Prostate gland (tissue), 2 donors: ENCODE measurements at regions not wholly inside any gene's neighbourhood (a gene's known extent, or its start where the extent isn't known, plus 50 kb on each side); places are given as distances from the start of the nearest gene placed in this dataset.

ENCODE experiments used
- DNase-seq: peaks from one replicate; pipeline ENCODE4 v3.0.0-alpha.2; 2019; ENCODE audit warnings: low spot score
- H3K27ac ChIP-seq, 2 donors: fragments of 200-600 bp; sonication (generic); 2 replicates each; pipeline ENCODE4 v1.5.1; 2017 to 2019
- H3K27me3 ChIP-seq: fragments of 200-600 bp; sonication (generic); replicated peaks from 2 replicates; pipeline ENCODE4 v1.5.1; 2019; ENCODE audit not compliant: insufficient read depth
- H3K36me3 ChIP-seq, 2 donors: fragments of 200-600 bp; sonication (generic); 1 replicate in 1 of 2; 2 replicates in 1 of 2; pipeline versions ENCODE4 v1.5.1 to v1.8.1; 2017 to 2019
- H3K4me1 ChIP-seq: fragments of 200-600 bp; sonication (generic); replicated peaks from 2 replicates; pipeline ENCODE4 v1.5.1; 2019
- H3K4me3 ChIP-seq, 2 donors: fragments of 200-600 bp; sonication (generic); 2 replicates each; pipeline ENCODE4 v1.5.1; 2017 to 2019
- H3K9me3 ChIP-seq: fragments of 200-600 bp; sonication (generic); 2 replicates; pipeline ENCODE4 v1.5.1; 2017
- POLR2A ChIP-seq: fragments of 450-650 bp; IDR thresholded peaks from one replicate; pipeline ENCODE4 v1.6.1; 2016; ENCODE audit warnings: antibody characterized with exemption, mild to moderate bottlenecking
- POLR2AphosphoS5 ChIP-seq: sonication (generic); formaldehyde crosslinking; IDR thresholded peaks from one replicate; pipeline ENCODE4 v1.6.1; 2017; ENCODE audit warnings: antibody characterized with exemption
- WGBS: methylation state at CpG from one replicate; pipeline ENCODE4 v1.1.5; 2018; 5-methylcytosine and 5-hydroxymethylcytosine counted together
- intact Hi-C: fragments of 100-400 bp; cut with DNase I; formaldehyde crosslinking; loops from one replicate; pipeline ENCODE4 v1.14.2; 2022
- TF ChIP-seq, protein P1 (sequence below), 4 experiments: fragments of 200-600 bp in 2 of 4; fragments of 450-650 bp in 2 of 4; sonication (generic) in 2 of 4; IDR thresholded peaks; 1 replicate in 3 of 4; 2 replicates in 1 of 4; pipeline ENCODE4 v1.5.1; 2016 to 2019; ENCODE audit warnings: antibody characterized with exemption in 4 of 4, mild to moderate bottlenecking in 2 of 4, moderate library complexity in 2 of 4

DNA sequence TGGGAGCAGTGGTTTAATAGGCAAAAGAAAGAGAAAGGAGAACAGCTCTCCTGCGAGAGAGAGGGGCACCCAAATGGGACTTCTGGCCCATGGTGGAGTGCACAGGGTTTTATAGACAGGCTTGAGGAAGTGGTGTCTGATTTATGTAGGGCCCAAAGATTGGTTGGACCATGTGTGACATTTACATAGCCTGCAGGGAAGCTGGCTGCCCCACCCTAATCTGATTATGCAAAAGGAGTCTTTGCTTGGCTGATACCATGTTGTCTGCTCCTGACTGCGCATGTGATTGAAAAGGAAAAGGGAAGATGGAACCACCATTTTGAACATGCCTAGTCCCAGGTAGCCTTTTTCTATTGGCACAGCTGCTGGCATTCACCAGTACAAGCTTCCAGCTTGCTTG, 100.0 kb upstream of the DIPK2B start:
- TF ChIP-seq, protein P1, sequence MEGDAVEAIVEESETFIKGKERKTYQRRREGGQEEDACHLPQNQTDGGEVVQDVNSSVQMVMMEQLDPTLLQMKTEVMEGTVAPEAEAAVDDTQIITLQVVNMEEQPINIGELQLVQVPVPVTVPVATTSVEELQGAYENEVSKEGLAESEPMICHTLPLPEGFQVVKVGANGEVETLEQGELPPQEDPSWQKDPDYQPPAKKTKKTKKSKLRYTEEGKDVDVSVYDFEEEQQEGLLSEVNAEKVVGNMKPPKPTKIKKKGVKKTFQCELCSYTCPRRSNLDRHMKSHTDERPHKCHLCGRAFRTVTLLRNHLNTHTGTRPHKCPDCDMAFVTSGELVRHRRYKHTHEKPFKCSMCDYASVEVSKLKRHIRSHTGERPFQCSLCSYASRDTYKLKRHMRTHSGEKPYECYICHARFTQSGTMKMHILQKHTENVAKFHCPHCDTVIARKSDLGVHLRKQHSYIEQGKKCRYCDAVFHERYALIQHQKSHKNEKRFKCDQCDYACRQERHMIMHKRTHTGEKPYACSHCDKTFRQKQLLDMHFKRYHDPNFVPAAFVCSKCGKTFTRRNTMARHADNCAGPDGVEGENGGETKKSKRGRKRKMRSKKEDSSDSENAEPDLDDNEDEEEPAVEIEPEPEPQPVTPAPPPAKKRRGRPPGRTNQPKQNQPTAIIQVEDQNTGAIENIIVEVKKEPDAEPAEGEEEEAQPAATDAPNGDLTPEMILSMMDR (IDR thresholded peaks at IDR 0.05) = no peak
- TF ChIP-seq POLR2AphosphoS5 (no peak), POLR2A (no peak)
- H3K4me3 ChIP-seq = no peak overlapping the region
- no peak for DNase-seq
- H3K27ac ChIP-seq = no peak overlapping the region
- no peaks in the 10 kb centered on the region for H3K27me3 ChIP-seq
- no peaks in the 10 kb centered on the region for H3K9me3 ChIP-seq
- WGBS = 96% methylated on average over 2 of the region's 2 CpGs
- intact Hi-C loops = no loop called here
- H3K4me1 ChIP-seq = no peaks in the 10 kb centered on the region
- H3K36me3 ChIP-seq = no peaks in the 10 kb centered on the region

DNA sequence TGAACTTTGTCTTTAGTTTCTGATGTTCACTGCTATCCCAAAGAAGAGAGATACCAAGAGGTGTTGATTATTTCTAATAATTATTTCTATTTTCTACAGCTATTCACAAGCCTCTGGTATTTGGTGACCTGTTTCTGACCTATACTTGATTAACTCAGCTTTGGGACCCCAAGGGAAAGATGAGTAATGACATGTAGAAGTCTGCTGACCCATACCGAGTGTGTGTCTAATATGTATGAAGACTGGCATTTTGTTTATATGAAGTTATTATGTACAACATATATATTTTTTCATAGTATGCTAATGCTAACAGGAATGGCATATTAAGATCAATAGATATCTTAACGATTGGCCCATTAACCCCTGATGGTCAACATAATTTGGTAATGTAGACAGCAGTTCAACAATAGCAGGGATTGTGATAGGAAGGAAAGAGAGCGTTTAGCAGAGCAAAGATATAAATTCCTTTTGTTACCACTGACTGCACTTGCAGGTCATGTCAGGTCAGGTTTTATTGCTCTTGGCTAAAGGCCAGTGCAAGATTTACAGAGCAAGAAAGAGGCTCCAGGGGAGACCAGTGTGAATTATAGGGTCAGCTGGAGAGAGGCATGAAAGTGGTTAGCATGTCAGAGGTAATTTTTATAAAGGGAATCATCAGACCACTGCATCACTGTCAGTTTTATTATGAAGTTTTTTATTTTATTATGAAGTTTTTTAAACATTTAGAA, 94.7 kb upstream of the DIPK2B start:
- intact Hi-C loops = no loop called here
- TF ChIP-seq POLR2AphosphoS5 (no peak), POLR2A (no peak)
- TF ChIP-seq, protein P1 (IDR thresholded peaks at IDR 0.05) = no peak
- Histone ChIP-seq H3K27ac (no peak overlapping the region), H3K4me1 (no peaks in the 10 kb centered on the region), H3K27me3 (no peaks in the 10 kb centered on the region), H3K36me3 (no peaks in the 10 kb centered on the region), H3K4me3 (no peak overlapping the region), H3K9me3 (no peaks in the 10 kb centered on the region)
- WGBS = 25% methylated on average over 3 of the region's 3 CpGs
- no peak for DNase-seq

DNA sequence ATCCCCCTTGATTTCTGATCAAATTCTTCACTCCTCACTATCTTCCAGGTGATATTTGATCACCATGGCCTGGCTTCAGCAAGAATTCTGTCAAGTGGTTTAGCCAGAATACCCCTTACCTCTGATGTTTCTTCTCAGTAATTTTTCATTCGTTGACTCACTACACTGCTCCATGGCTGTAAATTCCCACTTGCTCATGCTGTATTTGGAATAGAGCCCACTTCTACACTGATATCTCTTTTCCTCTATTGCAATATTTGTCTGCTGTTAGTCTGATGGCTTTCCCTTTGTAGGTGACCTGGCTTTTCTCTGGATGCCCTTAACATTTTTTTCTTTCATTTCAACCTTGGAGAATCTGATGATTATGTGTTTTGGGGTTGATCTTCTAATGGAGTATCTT, 73.9 kb upstream of the DIPK2B start:
- Histone ChIP-seq H3K9me3 (no peaks in the 10 kb centered on the region), H3K4me3 (no peak overlapping the region), H3K27me3 (no peaks in the 10 kb centered on the region), H3K36me3 (no peaks in the 10 kb centered on the region), H3K27ac (no peak overlapping the region), H3K4me1 (no peaks in the 10 kb centered on the region)
- intact Hi-C loops = no loop called here
- TF ChIP-seq POLR2A = no peak
- TF ChIP-seq POLR2AphosphoS5 = no peak
- TF ChIP-seq, protein P1 (IDR thresholded peaks at IDR 0.05) = no peak
- WGBS = 55% methylated on average over 1 of the region's 1 CpG
- DNase-seq = no peak

DNA sequence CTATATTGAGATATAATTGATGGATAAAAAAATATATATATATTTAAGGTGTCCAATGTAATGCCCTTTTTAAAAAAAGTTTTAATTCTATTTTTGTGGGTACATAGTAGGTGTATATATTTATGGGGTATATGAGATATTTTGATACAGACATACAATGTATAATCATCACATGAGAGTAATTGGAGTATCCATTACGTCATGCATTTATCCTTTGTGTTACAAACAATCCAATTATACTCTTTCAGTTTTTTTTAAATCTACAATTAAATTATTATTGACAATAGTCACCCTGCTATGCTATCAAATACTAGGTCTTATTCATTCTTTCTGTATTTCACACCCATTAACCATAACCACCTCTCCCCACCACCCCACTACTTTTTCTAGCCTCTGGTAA, 66.3 kb upstream of the DIPK2B start:
- Histone ChIP-seq H3K9me3 (no peaks in the 10 kb centered on the region), H3K27ac (no peak overlapping the region), H3K27me3 (no peaks in the 10 kb centered on the region), H3K36me3 (no peaks in the 10 kb centered on the region), H3K4me3 (no peak overlapping the region), H3K4me1 (no peaks in the 10 kb centered on the region)
- 86% methylated on average over 1 of the region's 1 CpG for WGBS
- TF ChIP-seq POLR2A = no peak
- no peak for TF ChIP-seq POLR2AphosphoS5
- TF ChIP-seq, protein P1 (IDR thresholded peaks at IDR 0.05) = no peak
- intact Hi-C loops = no loop called here
- no peak for DNase-seq

DNA sequence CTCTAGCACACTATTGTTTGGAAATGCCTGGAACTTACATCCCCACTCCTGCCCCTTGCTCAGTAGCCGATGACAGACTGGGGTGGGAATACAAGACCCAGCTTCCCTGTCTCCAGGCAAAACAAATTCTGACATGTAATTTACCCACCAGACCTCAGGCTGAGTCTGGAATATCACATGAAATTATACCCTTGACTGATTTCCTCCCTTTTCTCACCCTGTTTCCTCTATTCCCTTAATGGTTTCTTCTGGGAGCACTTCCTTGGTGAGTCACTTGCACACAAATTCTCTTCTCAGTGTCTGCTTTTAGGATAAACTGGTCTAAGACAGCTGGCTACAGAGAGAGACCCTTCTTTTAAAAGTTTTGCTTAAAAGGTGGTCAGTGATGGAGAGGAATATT, 65.8 kb upstream of the DIPK2B start:
- no peaks in the 10 kb centered on the region for H3K27me3 ChIP-seq
- intact Hi-C loops = no loop called here
- no peak overlapping the region for H3K27ac ChIP-seq
- no peak overlapping the region for H3K4me3 ChIP-seq
- no peaks in the 10 kb centered on the region for H3K9me3 ChIP-seq
- TF ChIP-seq POLR2AphosphoS5 (no peak), POLR2A (no peak)
- TF ChIP-seq, protein P1 (IDR thresholded peaks at IDR 0.05) = no peak
- no peaks in the 10 kb centered on the region for H3K36me3 ChIP-seq
- H3K4me1 ChIP-seq = no peaks in the 10 kb centered on the region
- WGBS = 80% methylated on average over 1 of the region's 1 CpG
- no peak for DNase-seq
